ENCODE measurements at regions not wholly inside any gene's neighbourhood (a gene's known extent, or its start where the extent isn't known, plus 50 kb on each side); places are given as distances from the start of the nearest gene placed in this dataset.
"Not testable (repeated sequence)": the region's sequence is repeated elsewhere in the genome, so short reads cannot be mapped to it uniquely, and the experiment has no call there.

DNA sequence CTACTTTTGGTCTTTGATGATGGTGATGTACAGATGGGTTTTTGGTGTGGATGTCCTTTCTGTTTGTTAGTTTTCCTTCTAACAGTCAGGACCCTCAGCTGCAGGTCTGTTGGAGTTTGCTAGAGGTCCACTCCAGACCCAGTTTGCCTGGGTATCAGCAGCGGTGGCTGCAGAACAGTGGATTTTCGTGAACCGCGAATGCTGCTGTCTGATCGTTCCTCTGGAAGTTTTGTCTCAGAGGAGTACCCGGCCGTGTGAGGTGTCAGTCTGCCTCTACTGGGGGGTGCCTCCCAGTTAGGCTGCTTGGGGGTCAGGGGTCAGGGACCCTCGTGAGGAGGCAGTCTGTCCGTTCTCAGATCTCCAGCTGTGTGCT is 56.6 kb upstream of the TNFAIP8 start:
- DNase-seq = not testable (repeated sequence)

DNA sequence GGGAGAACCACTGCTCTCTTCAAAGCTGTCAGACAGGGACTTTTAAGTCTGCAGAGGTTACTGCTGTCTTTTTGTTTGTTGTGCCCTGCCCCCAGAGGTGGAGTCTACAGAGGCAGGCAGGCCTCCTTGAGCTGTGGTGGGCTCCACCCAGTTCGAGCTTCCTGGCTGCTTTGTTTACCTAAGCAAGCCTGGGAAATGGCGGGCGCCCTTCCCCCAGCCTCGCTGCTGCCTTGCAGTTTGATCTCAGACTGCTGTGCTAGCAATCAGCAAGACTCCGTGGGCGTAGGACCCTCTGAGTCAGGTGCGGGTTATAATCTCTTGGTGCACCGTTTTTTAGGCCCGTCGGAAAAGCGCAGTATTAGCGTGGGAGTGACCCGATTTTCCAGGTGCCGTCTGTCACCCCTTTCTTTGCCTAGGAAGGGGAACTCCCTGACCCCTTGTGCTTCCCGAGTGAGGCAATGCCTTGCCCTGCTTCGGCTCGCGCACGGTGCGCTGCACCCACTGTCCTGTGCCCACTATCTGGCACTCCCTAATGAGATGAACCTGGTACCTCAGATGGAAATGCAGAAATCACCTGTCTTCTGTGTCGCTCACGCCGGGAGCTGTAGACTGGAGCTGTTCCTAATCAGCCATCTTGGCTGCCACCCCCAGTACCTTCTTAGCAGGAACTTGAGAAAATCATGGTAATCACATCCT is 56.1 kb upstream of the TNFAIP8 start:
- DNase-seq = not testable (repeated sequence)

DNA sequence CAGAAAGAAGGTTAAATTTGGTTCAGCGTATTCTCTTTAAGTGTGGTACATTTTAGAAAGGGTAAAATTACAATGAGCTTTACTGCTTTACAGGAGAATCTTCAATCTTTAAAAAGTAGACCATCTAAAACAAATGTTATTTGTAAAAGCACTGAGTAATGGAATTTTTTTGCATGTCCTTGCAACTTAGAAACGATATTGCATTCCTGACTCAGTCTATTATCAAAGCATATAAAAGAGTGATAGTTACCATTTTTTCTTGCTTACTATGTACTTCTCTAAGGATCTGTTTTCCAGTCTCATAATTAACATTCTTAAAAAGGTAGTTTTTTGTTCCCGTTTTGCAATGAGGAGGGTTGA is 55.5 kb upstream of the TNFAIP8 start:
- DNase-seq = no peak

DNA sequence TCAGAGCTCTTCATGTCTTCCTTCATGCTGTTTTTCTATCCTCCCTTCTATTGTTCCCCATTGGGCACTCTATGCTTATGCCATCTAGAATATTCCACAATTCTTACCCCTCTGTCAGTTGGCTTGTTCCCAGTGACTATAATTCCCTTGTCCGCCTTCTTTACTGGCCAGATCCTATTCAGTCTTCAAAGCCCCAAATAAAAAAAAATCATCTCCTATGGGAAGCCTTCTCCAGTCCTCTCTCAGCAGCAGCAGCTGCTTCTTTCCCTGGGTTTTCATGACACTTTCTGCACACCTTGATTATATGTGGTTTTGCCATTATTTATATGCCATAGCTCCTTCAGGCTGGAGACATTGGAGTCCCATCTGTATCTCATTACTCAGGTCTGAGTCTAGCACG is 54.6 kb upstream of the TNFAIP8 start:
- DNase-seq = no peak

DNA sequence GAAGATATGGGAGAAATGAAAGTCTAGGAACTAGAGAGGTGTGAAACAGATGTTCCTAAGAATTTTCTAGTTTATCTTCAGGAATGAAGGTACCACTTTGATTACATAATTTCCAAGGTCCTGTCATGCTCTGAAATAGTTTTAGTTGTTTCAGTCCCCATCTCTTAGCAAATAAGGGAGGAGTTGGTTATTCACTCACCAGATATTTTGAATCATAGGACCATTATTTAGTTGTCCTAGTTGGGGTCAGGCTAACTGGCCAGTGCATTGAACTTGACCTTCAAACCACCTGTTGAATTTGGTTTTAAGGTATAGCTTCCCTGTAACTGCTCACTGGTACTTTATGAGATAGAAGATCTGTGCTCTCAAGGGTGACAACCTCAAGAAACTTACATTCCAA is 53.9 kb upstream of the TNFAIP8 start:
- DNase-seq = no peak

DNA sequence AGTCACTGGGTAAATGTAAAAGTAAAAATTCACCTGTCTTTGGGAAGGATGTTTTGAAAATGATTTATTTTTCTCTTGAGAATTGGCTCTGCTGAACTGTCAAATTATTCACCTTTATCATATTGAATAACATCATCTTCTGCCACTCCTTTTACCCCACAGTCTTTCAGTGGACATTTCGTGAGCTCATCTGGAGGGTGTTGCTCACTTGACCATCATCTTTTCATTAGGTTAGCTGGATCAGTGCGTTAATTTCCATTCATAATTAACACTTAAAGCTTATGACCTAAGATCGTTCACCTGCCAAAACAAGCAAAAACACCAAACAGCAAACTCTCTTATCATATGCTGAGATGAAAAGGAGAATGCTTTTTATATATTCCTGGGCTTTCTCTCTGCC is 53.4 kb upstream of the TNFAIP8 start:
- DNase-seq = no peak

DNA sequence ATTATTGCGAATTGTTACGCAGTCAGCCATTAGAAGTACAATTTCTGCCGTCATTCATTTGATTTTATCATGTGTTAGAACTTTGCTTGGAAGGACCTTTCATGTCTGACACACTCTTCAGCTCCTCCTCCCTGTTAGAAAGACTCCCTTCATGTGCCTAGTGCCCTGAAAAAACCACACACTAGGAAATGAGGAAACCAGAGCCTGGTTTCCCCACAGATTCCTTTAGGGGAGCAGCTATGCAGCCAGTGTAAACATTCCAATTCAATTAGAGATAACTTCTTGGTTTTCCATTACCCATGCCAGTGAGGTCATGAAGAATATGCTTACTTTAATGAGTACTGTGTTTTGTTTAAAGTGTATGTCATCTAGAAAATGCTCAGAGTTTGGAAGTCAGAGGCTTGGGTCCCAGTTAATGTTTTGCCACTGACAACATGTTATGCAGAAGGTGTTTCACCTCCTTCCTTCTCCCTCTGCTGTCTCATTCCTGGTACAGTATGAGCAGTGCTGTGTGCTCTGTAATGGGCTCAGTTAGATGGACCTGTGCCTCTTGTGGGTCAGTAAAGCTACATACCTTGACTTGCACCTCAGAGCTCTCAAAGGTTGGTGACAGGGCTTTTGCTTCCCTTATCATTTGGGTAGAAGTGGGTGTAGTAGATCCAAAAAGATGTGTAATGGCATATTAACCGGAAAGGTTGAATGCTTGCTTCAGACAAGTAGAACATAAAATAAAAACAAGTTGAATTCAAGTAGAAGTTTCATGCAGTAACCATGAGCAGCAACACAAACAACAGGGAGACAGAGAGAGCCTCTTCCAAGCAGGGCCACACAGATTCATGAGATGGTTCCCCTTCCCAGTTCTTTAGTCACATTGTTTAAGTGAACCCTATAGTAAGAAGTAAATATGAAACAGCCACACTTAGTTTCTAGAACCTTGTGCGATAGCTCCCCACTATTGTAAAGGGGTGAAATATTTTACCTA is 52.6 kb upstream of the TNFAIP8 start:
- DNase-seq = peak; percentile 32

DNA sequence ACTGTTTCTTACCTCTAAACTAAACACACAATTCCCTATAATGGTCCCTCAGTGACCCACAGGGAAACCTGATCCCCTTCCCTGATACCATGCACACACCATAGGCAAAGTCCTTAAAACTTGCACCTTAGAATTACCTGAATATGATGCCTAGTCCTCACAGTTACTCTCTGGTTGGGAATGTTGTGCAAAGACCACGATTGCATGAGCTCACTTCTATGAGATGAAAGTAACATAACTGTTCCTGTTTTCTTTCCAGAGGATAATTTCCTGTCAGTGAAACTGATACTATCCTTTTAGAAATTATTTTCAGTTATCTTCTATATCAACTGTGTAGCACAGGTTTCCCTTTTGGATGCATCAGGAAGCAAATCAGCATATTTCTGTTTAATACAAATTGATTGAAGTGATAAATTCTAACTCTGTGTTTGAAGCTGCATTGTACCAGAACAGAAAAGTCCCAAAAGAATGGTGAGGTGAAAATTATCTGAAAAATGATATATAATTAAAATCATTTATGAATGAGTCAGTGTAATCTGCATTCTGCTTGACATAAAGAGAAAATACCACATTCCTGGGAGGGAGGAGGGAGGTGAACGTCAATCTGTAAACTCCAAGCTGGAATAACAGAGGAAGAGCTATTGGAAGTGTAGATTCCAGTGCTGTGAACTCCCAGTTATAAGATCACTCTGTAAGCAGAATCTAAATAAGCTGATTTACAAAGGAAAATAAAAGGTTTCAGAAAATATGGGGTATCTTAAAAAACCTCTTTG is 51.2 kb upstream of the TNFAIP8 start:
- no peak for DNase-seq
